ENCODE measurements at regions not wholly inside any gene's neighbourhood (a gene's known extent, or its start where the extent isn't known, plus 50 kb on each side); places are given as distances from the start of the nearest gene placed in this dataset.

DNA sequence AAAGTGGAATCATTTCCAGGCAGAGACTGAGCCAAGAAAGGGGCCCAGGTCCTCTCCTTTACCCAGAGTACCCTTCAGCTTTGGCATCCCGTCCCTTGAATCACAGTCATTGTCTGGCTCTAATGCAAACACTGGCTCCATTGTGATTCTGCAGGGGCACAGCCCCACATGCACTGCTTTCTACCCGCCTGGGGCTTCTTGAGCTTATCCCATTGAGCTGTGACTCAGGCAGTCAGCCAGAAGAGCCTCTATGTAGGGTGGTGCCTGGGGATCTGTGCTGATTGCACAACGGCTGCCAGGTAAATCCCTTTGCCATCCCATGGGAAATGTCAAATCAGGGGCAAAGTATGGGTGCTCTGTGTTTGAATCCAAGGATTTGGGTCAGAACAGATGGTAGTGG is 88.9 kb downstream of the RASSF10 start:
- no peak for DNase-seq (ENCODE audit: low read depth in 1 of 2, low spot score in 1 of 2)
- Histone ChIP-seq H3K4me3 (replicated peaks; ENCODE audit: insufficient read depth, low read length) (no peak overlapping the region), H3K27me3 (ENCODE audit: insufficient read depth, poor library complexity, severe bottlenecking) (no peaks in the 10 kb centered on the region), H3K27ac (replicated peaks) (no peak overlapping the region)
- TF ChIP-seq, protein P1, sequence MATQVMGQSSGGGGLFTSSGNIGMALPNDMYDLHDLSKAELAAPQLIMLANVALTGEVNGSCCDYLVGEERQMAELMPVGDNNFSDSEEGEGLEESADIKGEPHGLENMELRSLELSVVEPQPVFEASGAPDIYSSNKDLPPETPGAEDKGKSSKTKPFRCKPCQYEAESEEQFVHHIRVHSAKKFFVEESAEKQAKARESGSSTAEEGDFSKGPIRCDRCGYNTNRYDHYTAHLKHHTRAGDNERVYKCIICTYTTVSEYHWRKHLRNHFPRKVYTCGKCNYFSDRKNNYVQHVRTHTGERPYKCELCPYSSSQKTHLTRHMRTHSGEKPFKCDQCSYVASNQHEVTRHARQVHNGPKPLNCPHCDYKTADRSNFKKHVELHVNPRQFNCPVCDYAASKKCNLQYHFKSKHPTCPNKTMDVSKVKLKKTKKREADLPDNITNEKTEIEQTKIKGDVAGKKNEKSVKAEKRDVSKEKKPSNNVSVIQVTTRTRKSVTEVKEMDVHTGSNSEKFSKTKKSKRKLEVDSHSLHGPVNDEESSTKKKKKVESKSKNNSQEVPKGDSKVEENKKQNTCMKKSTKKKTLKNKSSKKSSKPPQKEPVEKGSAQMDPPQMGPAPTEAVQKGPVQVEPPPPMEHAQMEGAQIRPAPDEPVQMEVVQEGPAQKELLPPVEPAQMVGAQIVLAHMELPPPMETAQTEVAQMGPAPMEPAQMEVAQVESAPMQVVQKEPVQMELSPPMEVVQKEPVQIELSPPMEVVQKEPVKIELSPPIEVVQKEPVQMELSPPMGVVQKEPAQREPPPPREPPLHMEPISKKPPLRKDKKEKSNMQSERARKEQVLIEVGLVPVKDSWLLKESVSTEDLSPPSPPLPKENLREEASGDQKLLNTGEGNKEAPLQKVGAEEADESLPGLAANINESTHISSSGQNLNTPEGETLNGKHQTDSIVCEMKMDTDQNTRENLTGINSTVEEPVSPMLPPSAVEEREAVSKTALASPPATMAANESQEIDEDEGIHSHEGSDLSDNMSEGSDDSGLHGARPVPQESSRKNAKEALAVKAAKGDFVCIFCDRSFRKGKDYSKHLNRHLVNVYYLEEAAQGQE (IDR thresholded peaks at IDR 0.05; ENCODE audit: insufficient replicate concordance, low read depth): no peak
- TF ChIP-seq, protein P2, sequence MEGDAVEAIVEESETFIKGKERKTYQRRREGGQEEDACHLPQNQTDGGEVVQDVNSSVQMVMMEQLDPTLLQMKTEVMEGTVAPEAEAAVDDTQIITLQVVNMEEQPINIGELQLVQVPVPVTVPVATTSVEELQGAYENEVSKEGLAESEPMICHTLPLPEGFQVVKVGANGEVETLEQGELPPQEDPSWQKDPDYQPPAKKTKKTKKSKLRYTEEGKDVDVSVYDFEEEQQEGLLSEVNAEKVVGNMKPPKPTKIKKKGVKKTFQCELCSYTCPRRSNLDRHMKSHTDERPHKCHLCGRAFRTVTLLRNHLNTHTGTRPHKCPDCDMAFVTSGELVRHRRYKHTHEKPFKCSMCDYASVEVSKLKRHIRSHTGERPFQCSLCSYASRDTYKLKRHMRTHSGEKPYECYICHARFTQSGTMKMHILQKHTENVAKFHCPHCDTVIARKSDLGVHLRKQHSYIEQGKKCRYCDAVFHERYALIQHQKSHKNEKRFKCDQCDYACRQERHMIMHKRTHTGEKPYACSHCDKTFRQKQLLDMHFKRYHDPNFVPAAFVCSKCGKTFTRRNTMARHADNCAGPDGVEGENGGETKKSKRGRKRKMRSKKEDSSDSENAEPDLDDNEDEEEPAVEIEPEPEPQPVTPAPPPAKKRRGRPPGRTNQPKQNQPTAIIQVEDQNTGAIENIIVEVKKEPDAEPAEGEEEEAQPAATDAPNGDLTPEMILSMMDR (IDR thresholded peaks at IDR 0.05; ENCODE audit: insufficient read depth, low read length): no peak
- TF ChIP-seq SPI1 (IDR thresholded peaks at IDR 0.05; ENCODE audit: borderline replicate concordance, low read depth) (no peak), GABPA (IDR thresholded peaks at IDR 0.05; ENCODE audit: low read depth) (no peak), POLR2AphosphoS5 (IDR thresholded peaks at IDR 0.05; ENCODE audit: low read depth) (no peak)

DNA sequence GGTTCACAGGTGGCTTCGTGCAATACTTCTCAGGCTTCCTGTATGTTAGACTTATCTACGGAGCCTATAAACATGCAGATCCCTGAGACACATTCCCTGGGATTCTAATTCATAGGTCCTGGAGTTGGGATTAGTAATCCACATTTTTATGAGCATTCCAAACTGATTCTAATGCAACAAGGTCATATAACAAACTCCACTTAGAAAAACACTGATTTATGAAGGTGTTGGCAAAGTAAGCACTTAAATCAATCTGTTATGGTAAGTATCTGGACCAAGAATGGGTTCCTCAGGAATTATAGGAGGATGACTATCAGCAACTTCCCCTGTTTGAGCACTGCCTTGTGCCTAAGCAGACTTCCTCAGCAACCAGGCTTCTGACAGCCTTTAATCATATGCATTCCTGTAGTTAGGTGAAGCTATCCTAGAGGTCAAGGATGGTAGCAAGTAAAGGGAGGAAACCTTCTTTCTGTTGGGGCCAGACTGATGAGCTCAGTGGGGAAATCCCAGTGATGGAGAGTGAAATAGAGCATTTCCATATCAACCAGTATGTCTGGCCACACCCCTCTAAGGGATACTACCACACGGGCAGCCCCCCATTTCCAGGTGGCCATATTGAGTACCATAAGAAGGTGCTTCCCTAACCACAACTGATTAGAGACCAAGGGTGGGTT is 89.6 kb downstream of the RASSF10 start:
- no peak for DNase-seq (ENCODE audit: low read depth in 1 of 2, low spot score in 1 of 2)
- Histone ChIP-seq H3K27me3 (ENCODE audit: insufficient read depth, poor library complexity, severe bottlenecking) (no peaks in the 10 kb centered on the region), H3K27ac (replicated peaks) (no peak overlapping the region), H3K4me3 (replicated peaks; ENCODE audit: insufficient read depth, low read length) (no peak overlapping the region)
- TF ChIP-seq, protein P1 (IDR thresholded peaks at IDR 0.05; ENCODE audit: insufficient replicate concordance, low read depth): no peak
- TF ChIP-seq SPI1 (IDR thresholded peaks at IDR 0.05; ENCODE audit: borderline replicate concordance, low read depth) (no peak), GABPA (IDR thresholded peaks at IDR 0.05; ENCODE audit: low read depth) (no peak), POLR2AphosphoS5 (IDR thresholded peaks at IDR 0.05; ENCODE audit: low read depth) (no peak)
- TF ChIP-seq, protein P2 (IDR thresholded peaks at IDR 0.05; ENCODE audit: insufficient read depth, low read length): no peak

DNA sequence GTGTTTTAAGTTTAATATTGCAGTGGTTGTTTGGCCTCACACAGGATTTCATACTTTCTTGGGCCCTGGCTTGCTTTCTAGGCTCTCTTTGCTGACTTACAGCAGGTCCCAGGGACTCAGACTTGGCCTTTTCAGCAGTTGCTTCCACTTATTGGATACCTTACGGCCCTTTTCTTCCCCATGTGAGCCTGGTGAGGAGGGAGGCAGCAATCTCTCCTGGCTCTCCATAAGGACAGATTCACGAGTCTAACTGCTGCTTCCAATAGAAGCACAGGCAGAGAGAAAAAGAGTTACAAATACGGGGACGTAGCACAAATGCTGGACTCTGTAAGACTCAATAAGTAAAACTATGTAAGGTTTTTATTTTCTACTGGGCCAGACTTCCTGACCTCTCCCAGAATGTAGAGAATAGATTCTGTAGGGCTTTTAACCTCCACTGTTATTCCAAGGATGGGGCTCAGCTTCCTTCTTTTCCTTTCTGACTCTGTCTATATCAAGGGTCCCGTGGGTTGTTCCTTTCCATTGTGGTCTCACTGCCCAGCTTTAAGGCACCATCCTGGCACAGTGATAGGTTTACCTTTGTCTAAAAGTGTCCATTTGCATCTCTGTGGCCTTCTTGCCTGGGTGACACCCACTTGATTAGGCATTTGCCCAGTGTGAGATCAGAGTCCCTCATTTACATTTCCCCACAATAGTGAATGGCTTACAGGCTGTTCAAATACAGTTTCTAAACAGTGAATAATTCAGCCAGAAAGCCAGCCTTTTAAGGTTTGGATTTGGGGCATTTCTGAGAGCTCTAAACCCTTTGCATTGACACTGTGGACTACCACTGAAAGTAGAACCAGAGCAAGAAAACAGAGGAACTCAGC is 92.8 kb downstream of the RASSF10 start:
- TF ChIP-seq GABPA (IDR thresholded peaks at IDR 0.05; ENCODE audit: low read depth) (no peak), POLR2AphosphoS5 (IDR thresholded peaks at IDR 0.05; ENCODE audit: low read depth) (no peak), SPI1 (IDR thresholded peaks at IDR 0.05; ENCODE audit: borderline replicate concordance, low read depth) (no peak)
- TF ChIP-seq, protein P1 (IDR thresholded peaks at IDR 0.05; ENCODE audit: insufficient replicate concordance, low read depth): no peak
- TF ChIP-seq, protein P2 (IDR thresholded peaks at IDR 0.05; ENCODE audit: insufficient read depth, low read length): no peak
- DNase-seq (ENCODE audit: low read depth in 1 of 2, low spot score in 1 of 2): no peak
- H3K4me3 ChIP-seq (replicated peaks; ENCODE audit: insufficient read depth, low read length): no peak overlapping the region

More for the DNA sequence above, 92.8 kb downstream of the RASSF10 start:
- Histone ChIP-seq H3K27ac (replicated peaks) (no peak overlapping the region), H3K27me3 (ENCODE audit: insufficient read depth, poor library complexity, severe bottlenecking) (no peaks in the 10 kb centered on the region)

All from HL-60 (cell line).